Lower lobe of right lung (tissue), 2 donors: ENCODE measurements at regions not wholly inside any gene's neighbourhood (a gene's known extent, or its start where the extent isn't known, plus 50 kb on each side); places are given as distances from the start of the nearest gene placed in this dataset.
A peak's percentile ranks its signal among the peaks of the same experiment; 100 is the strongest.

Experiments used
- ATAC-seq, 2 donors: fragments of 200-7000 bp; cut with Tn5 transposase; one replicate each; pipeline ENCODE4 v1.9.1; 2020 to 2022; ENCODE audit warnings: mild to moderate bottlenecking in 2 of 2, moderate library complexity in 2 of 2
- DNase-seq: peaks from one replicate; pipeline ENCODE4 v3.0.0-alpha.2; 2020
- H3K27ac ChIP-seq: fragments of 200-600 bp; one replicate; pipeline ENCODE4 v1.8.0; 2022
- H3K27me3 ChIP-seq: fragments of 200-600 bp; one replicate; pipeline ENCODE4 v1.8.0; 2022; ENCODE audit warnings: low read depth
- H3K36me3 ChIP-seq: fragments of 200-600 bp; one replicate; pipeline ENCODE4 v1.8.0; 2022; ENCODE audit warnings: mild to moderate bottlenecking
- H3K4me1 ChIP-seq: fragments of 200-600 bp; one replicate; pipeline ENCODE4 v1.8.0; 2022
- H3K4me3 ChIP-seq: fragments of 200-600 bp; one replicate; pipeline ENCODE4 v1.8.0; 2022; ENCODE audit warnings: mild to moderate bottlenecking
- H3K9me3 ChIP-seq: fragments of 200-600 bp; one replicate; pipeline ENCODE4 v1.8.0; 2022
- CTCF ChIP-seq: fragments of 200-600 bp; IDR thresholded peaks from one replicate; pipeline ENCODE4 v1.8.0; 2022; ENCODE audit warnings: antibody characterized with exemption, mild to moderate bottlenecking
- intact Hi-C: fragments of 100-400 bp; cut with DNase I; formaldehyde crosslinking; loops from one replicate; pipeline ENCODE4 v1.11.0; 2022
- donor health status: DM: no; HTN: yes; CAD: no; lungs with severe emphysema.

GRCh38 chr5:21164425-21164824, 1176.4 kb upstream of the CDH18 start:
- no peak for ATAC-seq
- no peaks in the 10 kb centered on the region for H3K27me3 ChIP-seq
- no peaks in the 10 kb centered on the region for H3K36me3 ChIP-seq
- DNase-seq, result no peak
- no peak overlapping the region for H3K4me3 ChIP-seq
- H3K9me3 ChIP-seq, result no peaks in the 10 kb centered on the region
- intact Hi-C loops, result no loop called here
- no peaks in the 10 kb centered on the region for H3K4me1 ChIP-seq
- no peak for TF ChIP-seq CTCF
- no peak overlapping the region for H3K27ac ChIP-seq

- TF ChIP-seq CTCF, result no peak
- Histone ChIP-seq H3K36me3 (no peaks in the 10 kb centered on the region), H3K27ac (no peak overlapping the region), H3K4me3 (no peak overlapping the region), H3K9me3 (no peaks in the 10 kb centered on the region), H3K27me3 (no peaks in the 10 kb centered on the region), H3K4me1 (no peaks in the 10 kb centered on the region)
- DNase-seq (no peak), ATAC-seq (no peak)
- intact Hi-C loops, result no loop called here
Measured at GRCh38 chr5:21159510-21160059, 1171.6 kb upstream of the CDH18 start.

- Histone ChIP-seq H3K4me3 (no peak overlapping the region), H3K27me3 (no peaks in the 10 kb centered on the region), H3K9me3 (no peaks in the 10 kb centered on the region), H3K36me3 (no peaks in the 10 kb centered on the region), H3K27ac (no peak overlapping the region), H3K4me1 (no peaks in the 10 kb centered on the region)
- TF ChIP-seq CTCF, result no peak
- ATAC-seq (no peak), DNase-seq (no peak)
- intact Hi-C loops, result no loop called here
Measured at GRCh38 chr5:21154526-21154925, 1166.5 kb upstream of the CDH18 start.

- Histone ChIP-seq H3K4me1 (no peaks in the 10 kb centered on the region), H3K27me3 (no peaks in the 10 kb centered on the region), H3K27ac (no peak overlapping the region), H3K36me3 (no peaks in the 10 kb centered on the region), H3K4me3 (no peak overlapping the region), H3K9me3 (peaks cover 7% of the 10 kb centered on the region)
- DNase-seq, result no peak
- peak in 1 of 2 donors; percentile 14 for ATAC-seq
- intact Hi-C loops, result no loop called here
- no peak for TF ChIP-seq CTCF
Measured at GRCh38 chr5:21152611-21153010, 1164.6 kb upstream of the CDH18 start.

- Histone ChIP-seq H3K27me3 (no peaks in the 10 kb centered on the region), H3K9me3 (peaks cover 7% of the 10 kb centered on the region), H3K4me3 (no peak overlapping the region), H3K27ac (no peak overlapping the region), H3K36me3 (no peaks in the 10 kb centered on the region), H3K4me1 (no peaks in the 10 kb centered on the region)
- intact Hi-C loops, result no loop called here
- DNase-seq, result no peak
- ATAC-seq, result no peak
- TF ChIP-seq CTCF, result no peak
Measured at GRCh38 chr5:21145376-21145775, 1157.4 kb upstream of the CDH18 start.

- intact Hi-C loops, result no loop called here
- Histone ChIP-seq H3K27me3 (no peaks in the 10 kb centered on the region), H3K4me1 (no peaks in the 10 kb centered on the region), H3K4me3 (no peak overlapping the region), H3K36me3 (no peaks in the 10 kb centered on the region), H3K27ac (no peak overlapping the region), H3K9me3 (peaks cover 7% of the 10 kb centered on the region)
- no peak for TF ChIP-seq CTCF
- ATAC-seq, result no peak
- no peak for DNase-seq
Measured at GRCh38 chr5:21143686-21144085, 1155.7 kb upstream of the CDH18 start.
